ENCODE measurements at regions not wholly inside any gene's neighbourhood (a gene's known extent, or its start where the extent isn't known, plus 50 kb on each side); places are given as distances from the start of the nearest gene placed in this dataset.

DNA sequence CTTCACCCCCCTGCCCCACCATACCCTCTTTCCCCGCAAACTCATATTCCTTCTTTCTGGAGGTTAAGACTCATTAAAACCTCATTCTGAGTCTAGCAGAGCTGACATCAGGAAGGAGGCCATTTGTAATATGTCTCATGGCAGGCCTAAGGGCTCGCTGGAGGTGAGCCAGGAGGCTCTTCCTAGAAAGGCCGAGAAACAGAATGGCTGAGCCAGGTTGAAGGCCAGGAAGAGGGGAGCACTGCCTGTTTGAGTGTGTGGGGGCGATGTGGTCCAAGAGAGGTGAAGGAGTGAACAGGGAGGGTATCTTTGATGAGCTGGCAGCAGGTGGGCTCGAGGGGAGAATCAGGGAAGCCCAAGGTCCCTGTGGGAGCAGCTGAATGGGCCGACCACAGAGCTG is 317.3 kb downstream of the TLE3 start:
- no peak for DNase-seq
- no peaks in the 10 kb centered on the region for H3K36me3 ChIP-seq (replicated peaks; ENCODE audit: control insufficient read depth, insufficient read depth, low read length)
- no peak overlapping the region for H3K4me3 ChIP-seq (ENCODE audit: insufficient read depth, low read depth, low read length)
- H3K27me3 ChIP-seq (ENCODE audit: control insufficient read depth, insufficient read depth, low read length) = no peaks in the 10 kb centered on the region

DNA sequence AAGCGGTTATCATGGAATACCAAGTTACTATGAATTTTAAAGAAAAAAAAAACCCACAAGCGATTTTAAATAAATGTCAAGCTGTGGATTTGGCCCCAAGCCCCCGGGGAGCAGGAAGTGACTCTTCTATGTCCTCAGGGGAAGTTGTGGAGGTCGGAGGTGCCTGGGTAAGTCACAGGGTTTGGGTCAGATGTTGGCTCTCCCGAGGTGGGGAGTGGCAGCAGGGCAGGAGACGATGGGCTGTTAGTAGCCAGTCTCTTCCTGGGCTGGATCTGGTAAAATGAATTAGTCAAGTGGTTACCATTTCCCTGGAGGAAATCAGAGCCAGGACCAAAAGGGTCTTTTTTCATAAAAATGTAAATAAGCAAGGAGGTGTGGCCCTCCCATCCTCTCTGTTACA is 316.7 kb downstream of the TLE3 start:
- Histone ChIP-seq H3K27me3 (ENCODE audit: control insufficient read depth, insufficient read depth, low read length) (no peaks in the 10 kb centered on the region), H3K36me3 (replicated peaks; ENCODE audit: control insufficient read depth, insufficient read depth, low read length) (no peaks in the 10 kb centered on the region), H3K4me3 (ENCODE audit: insufficient read depth, low read depth, low read length) (no peak overlapping the region)
- no peak for DNase-seq

DNA sequence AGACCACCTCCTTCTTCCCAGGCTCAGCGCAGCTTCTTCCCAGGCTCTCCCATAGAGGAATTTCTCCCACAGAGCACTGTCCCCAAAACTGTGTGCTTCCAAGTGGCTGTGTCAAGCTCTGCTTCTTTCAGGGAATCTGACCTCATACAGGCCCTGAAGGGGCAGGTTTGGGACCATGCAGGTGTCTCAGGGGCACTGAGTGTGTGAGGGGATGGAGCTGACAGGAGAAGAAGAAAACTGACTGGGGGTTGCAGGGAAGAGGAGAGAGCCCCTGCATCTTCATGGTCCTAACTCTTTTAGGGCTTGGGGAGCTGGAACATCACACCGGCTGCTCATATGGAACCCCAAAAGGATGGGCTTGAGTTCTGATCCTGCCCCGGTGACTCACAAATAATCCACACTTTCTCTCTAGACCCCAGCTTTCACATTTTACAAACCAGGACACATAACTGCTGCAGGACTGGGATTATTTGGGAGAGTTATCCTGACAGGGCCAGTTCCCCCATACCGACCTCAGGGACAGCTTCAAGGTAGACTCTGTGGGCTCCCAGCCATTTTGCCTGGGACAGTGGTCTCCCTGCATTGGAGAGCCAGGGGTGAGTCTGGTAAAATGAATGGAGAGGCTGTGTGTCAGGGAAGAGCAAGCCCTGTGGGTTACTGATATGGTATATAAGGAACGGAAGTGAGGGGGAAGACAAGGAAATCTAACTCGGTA is 316.1 kb downstream of the TLE3 start:
- Histone ChIP-seq H3K36me3 (replicated peaks; ENCODE audit: control insufficient read depth, insufficient read depth, low read length) (no peaks in the 10 kb centered on the region), H3K27me3 (ENCODE audit: control insufficient read depth, insufficient read depth, low read length) (no peaks in the 10 kb centered on the region), H3K4me3 (ENCODE audit: insufficient read depth, low read depth, low read length) (no peak overlapping the region)
- DNase-seq = no peak

DNA sequence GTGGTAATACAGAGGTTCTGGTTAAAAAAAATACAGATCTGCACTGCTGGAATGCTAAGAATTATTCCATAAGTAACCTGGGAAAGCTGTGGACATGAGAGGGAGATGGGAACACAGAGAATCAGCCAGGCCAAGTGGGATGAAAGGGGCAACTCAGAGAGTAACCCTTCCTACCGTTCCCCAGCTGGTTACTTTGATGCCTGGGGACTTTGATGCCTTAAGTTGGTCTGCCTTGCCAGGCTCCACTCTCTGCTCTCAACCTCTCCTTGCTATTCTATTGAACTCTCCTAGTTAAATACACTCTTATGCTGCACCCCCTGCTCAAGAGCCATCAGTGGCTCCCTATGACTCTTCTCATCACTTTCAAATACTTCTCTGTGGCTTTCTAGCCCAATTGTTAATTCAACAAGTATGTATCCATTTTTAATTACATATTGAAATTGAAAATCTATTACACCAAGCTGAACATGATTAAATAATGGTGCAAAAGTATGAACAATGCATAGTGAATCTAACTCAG is 315.5 kb downstream of the TLE3 start:
- no peaks in the 10 kb centered on the region for H3K36me3 ChIP-seq (replicated peaks; ENCODE audit: control insufficient read depth, insufficient read depth, low read length)
- H3K4me3 ChIP-seq (ENCODE audit: insufficient read depth, low read depth, low read length) = no peak overlapping the region
- H3K27me3 ChIP-seq (ENCODE audit: control insufficient read depth, insufficient read depth, low read length) = no peaks in the 10 kb centered on the region

DNA sequence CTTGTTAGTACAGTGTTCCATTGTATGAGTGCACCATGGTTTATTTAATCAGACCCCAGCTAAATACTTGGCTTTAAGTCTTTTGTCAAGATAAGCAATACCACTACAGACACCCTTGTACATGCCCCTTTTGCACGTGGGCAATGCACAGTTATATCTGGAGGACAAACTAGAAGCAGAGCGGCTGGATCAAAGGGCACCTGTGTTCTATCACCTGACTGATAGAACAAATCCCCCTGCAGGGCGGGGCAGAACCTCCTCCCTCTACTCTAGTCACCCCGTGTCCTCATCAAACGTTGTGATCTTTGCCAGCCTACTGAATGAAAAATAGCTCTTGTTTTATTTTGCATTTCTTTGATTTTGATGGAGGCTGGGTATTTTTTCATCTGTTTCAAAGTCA is 314.9 kb downstream of the TLE3 start:
- DNase-seq = peak; percentile 7
- H3K36me3 ChIP-seq (replicated peaks; ENCODE audit: control insufficient read depth, insufficient read depth, low read length) = no peaks in the 10 kb centered on the region
- no peaks in the 10 kb centered on the region for H3K27me3 ChIP-seq (ENCODE audit: control insufficient read depth, insufficient read depth, low read length)
- no peak overlapping the region for H3K4me3 ChIP-seq (ENCODE audit: insufficient read depth, low read depth, low read length)

More for the DNA sequence above, 315.5 kb downstream of the TLE3 start:
- DNase-seq = no peak

DNA sequence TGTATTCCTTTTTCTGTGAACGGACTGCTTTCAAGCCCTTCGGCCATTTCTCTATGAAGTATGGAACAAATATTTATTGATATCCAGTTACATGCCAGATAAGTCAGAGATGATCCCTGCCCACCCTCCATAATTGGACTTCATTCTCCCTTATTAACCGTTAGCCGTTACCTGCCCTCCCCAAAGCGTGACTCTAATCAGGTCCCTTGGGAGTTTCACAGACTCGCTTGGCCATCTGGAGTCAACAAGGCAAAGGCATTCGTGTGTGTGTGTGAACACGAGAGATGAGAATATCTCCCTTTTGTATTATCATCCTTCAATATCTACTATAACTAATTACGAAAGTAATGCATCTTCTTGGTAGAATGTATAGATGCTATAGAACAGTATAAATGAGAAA is 314.5 kb downstream of the TLE3 start:
- no peak for DNase-seq
- Histone ChIP-seq H3K36me3 (replicated peaks; ENCODE audit: control insufficient read depth, insufficient read depth, low read length) (no peaks in the 10 kb centered on the region), H3K27me3 (ENCODE audit: control insufficient read depth, insufficient read depth, low read length) (no peaks in the 10 kb centered on the region), H3K4me3 (ENCODE audit: insufficient read depth, low read depth, low read length) (no peak overlapping the region)

DNA sequence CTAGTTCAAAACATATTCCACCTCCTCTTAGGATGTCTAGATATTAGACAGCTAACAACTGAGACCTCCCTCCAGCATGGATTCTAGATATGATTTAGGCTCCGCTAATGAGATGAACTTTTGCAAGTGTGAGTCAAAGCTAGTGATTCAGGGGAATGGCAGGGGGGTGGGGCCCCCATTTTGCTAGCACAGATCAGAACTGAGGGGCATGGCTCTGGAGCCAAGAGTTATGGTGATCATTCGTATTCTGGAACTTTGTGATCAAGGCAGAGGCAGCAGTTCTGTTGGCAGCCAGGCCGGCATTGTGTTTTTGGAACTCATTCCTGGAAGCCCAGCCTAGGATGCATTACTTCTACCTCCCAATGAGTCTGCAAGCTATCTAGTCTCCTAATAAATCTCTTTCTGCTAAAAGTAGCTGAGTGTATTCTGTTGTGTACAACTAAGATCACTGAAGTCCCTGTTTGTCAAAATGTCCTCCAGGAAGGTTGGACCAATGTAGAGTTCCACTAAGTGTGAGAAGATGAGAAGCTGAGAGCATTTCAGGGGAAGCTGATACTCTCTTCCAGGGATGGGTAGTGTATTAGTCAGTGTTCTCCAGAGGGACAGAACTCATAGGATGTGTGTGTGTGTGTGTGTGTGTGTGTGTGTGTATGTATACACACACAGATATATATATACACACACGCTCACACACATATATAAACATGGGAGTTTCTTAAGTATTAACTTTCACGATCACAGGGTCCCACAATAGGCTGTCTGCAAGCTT is 312.7 kb downstream of the TLE3 start:
- no peak overlapping the region for H3K4me3 ChIP-seq (ENCODE audit: insufficient read depth, low read depth, low read length)
- no peak for DNase-seq
- H3K36me3 ChIP-seq (replicated peaks; ENCODE audit: control insufficient read depth, insufficient read depth, low read length) = no peaks in the 10 kb centered on the region
- no peaks in the 10 kb centered on the region for H3K27me3 ChIP-seq (ENCODE audit: control insufficient read depth, insufficient read depth, low read length)

DNA sequence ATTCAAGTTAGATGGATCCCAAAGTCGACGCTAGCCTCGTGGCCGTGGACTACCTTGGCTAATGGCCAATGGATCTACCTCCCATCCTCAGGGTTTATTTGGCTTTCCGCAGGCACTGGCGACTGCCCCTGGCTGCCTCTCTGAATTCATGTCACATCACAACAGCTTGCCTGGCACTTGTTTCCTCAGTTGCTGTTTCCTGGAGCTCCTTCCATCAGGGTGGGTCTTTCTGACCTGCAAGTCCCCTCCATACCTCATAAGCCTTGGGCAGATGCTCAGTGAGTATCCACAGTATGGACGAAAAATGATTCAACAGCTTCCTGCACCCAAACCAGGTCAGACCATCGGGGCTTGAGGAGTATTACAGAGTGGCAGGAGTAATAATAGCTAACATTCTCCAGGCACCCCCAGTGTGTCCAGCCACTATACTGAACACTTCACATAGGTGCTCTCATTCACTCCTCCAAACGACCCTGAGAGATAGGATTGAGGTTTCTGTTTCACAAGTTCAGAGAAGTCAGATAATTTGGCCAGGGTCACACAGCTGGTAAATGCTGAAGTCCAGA is 311.5 kb downstream of the TLE3 start:
- DNase-seq = no peak
- H3K27me3 ChIP-seq (ENCODE audit: control insufficient read depth, insufficient read depth, low read length) = no peaks in the 10 kb centered on the region
- H3K36me3 ChIP-seq (replicated peaks; ENCODE audit: control insufficient read depth, insufficient read depth, low read length) = no peaks in the 10 kb centered on the region
- no peak overlapping the region for H3K4me3 ChIP-seq (ENCODE audit: insufficient read depth, low read depth, low read length)

DNA sequence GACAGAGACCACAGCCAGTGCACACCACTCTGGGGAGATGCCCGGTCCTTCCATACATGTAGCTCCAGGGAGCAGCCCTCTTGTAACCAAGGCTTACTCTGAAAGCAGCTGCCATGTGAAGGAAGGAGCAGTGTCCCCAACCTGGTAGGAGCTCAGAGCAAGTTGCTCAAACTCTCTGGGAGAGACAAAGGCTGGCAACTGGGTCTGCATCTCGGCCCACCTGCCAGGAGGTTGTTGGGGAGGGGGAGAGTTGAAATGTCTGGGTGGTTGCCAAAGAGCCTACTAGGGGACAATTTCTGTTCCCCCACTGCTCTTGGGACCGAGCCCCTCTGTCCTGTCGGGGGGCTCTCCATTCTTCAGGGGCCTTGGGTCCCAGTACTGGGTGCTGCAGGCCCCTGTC is 309.9 kb downstream of the TLE3 start:
- DNase-seq = peak; percentile 17
- no peaks in the 10 kb centered on the region for H3K27me3 ChIP-seq (ENCODE audit: control insufficient read depth, insufficient read depth, low read length)
- no peaks in the 10 kb centered on the region for H3K36me3 ChIP-seq (replicated peaks; ENCODE audit: control insufficient read depth, insufficient read depth, low read length)
- no peak overlapping the region for H3K4me3 ChIP-seq (ENCODE audit: insufficient read depth, low read depth, low read length)

DNA sequence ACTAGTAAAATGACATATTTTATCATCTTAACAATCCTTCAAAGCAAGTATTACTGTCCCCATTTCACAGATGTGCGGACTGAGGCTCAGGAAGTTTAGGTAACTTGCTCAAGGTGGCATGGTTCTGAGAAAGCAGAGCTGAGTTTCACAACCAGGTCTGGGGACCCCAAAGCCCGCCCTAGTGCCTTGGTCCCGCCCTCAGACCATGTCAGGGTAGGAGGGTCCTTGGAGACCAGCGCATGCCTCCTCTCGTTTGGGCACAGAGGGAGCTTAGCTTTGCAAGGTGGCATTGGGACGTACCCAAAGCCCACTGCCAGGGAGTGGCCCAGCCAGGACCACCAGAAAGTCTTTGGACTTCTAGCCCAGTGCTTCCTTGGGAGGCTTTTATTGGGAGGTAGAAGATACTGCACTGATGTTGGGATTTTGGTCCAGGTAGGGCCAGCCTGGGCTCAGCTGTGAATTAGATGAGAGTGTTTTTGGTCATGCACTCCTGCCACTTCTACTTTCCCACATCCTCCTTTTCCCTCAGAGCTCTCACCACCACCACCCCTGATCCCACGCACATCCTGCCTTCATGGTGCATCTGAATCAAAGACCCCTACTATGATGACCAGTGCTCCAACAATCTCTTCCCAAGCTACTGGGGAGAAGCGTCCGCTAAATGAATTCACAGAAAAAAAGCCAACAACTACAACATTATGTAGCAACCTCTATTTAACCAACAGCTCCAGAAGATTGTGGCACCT is 307.9 kb downstream of the TLE3 start:
- Histone ChIP-seq H3K36me3 (replicated peaks; ENCODE audit: control insufficient read depth, insufficient read depth, low read length) (no peaks in the 10 kb centered on the region), H3K4me3 (ENCODE audit: insufficient read depth, low read depth, low read length) (no peak overlapping the region), H3K27me3 (ENCODE audit: control insufficient read depth, insufficient read depth, low read length) (no peaks in the 10 kb centered on the region)
- DNase-seq = peak; percentile 25

DNA sequence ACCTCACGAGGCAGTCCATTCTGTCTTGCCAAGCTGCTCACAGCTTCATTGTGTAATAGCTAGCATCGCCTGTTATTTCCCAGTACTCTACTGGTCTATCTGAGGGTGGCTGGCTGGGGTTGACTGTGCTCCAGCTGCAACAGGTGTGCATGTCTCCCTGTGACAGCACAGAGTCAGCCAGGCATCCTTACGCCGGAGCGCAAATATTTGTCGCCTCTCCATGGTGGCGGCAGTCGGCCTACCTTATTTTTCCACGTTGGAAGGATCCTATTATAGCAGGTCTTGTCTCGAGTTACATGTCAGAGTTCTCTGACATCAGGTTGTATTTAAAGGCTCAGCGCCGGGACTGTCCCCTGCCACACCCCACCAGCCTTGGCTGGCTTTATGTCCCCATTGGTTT is 307.1 kb downstream of the TLE3 start:
- no peaks in the 10 kb centered on the region for H3K27me3 ChIP-seq (ENCODE audit: control insufficient read depth, insufficient read depth, low read length)
- no peaks in the 10 kb centered on the region for H3K36me3 ChIP-seq (replicated peaks; ENCODE audit: control insufficient read depth, insufficient read depth, low read length)
- DNase-seq = no peak
- H3K4me3 ChIP-seq (ENCODE audit: insufficient read depth, low read depth, low read length) = no peak overlapping the region

DNA sequence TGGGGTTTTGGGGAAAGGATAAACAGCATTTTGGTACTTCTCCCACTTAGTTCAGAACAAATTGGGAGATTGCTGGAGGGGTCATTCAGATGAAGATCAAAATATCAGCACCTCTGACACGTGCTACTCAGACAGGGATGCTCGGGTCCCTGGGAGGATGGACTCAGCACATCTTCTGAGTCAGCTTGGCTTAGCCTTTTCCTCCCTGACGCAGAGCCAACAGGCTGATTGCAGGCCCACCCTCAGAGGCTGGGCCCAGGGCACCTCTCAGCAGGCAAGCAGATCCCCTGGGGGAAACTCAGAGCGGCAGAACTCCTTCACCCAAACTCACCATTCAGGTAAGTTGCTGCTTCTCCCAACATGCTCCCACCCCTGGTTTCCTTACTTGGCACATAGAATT is 304.9 kb downstream of the TLE3 start:
- H3K27me3 ChIP-seq (ENCODE audit: control insufficient read depth, insufficient read depth, low read length) = no peaks in the 10 kb centered on the region
- no peak overlapping the region for H3K4me3 ChIP-seq (ENCODE audit: insufficient read depth, low read depth, low read length)
- no peaks in the 10 kb centered on the region for H3K36me3 ChIP-seq (replicated peaks; ENCODE audit: control insufficient read depth, insufficient read depth, low read length)
- no peak for DNase-seq

DNA sequence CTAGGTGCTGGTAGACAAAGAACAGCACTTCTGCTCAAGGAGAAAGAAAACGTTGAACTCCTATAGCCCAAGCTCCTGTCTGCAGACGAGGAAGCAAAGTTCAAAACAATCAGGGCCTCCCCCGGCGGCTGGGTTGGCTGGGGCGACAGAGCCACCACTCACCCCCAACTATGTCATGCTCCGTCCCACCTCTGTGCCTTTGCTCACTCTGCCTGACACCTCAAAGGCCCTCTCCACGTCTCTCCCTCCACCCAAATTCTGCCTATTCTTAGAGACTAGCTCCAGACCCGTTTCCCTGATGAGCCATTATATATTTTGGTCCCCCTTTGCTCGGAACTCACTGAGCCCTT is 304.3 kb downstream of the TLE3 start:
- Histone ChIP-seq H3K36me3 (replicated peaks; ENCODE audit: control insufficient read depth, insufficient read depth, low read length) (no peaks in the 10 kb centered on the region), H3K4me3 (ENCODE audit: insufficient read depth, low read depth, low read length) (no peak overlapping the region), H3K27me3 (ENCODE audit: control insufficient read depth, insufficient read depth, low read length) (no peaks in the 10 kb centered on the region)
- DNase-seq = no peak

DNA sequence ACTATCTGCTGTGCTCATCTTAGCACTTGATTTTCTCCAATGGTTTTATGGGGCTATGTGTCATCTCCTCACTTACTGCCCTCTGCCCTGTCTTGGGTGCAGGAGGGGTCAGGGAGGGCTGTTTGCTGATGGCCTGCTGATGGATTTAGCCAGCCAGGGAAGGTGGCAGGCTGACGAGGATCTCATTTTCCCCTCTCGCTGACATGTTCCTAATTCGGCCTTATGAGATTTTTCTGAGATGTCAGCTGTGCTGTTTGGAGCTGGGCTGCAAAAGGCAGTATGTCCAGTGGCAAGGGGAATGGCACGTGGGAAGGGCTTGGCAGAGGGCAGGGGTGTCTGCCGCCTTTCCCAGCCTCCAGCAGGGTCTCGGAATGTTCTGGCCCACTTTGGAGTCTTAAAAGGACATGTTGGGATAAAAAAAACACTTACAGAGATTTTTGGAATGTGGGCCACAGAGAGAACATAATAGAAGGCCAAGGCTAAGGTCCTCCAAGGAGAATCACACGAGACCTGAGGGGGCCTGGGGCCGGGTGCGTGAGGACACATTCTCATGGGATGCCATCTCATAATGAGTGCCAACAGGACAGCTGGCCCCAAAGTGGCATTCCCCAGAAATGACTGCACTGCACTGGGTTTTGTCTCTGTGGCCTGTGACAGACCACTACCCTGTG is 303.8 kb downstream of the TLE3 start:
- no peak overlapping the region for H3K4me3 ChIP-seq (ENCODE audit: insufficient read depth, low read depth, low read length)
- DNase-seq = no peak
- no peaks in the 10 kb centered on the region for H3K27me3 ChIP-seq (ENCODE audit: control insufficient read depth, insufficient read depth, low read length)
- no peaks in the 10 kb centered on the region for H3K36me3 ChIP-seq (replicated peaks; ENCODE audit: control insufficient read depth, insufficient read depth, low read length)
